Right lobe of liver (tissue), 6 donors: ENCODE measurements at regions not wholly inside any gene's neighbourhood (a gene's known extent, or its start where the extent isn't known, plus 50 kb on each side); places are given as distances from the start of the nearest gene placed in this dataset.

Experiments
- ATAC-seq, 4 donors: fragments of 200-7000 bp; cut with Tn5 transposase; one replicate each; pipeline ENCODE4 v1.9.1; 2020; ENCODE audit warnings: mild to moderate bottlenecking in 4 of 4, moderate library complexity in 4 of 4
- DNase-seq, 3 donors: peaks; one replicate each; pipeline ENCODE4 v3.0.0-alpha.2; 2020
- H3K27ac ChIP-seq, 3 donors: fragments of 200-600 bp; one replicate each; pipeline ENCODE4 v1.8.0; 2022
- H3K27me3 ChIP-seq, 2 donors: fragments of 200-600 bp; one replicate each; pipeline ENCODE4 v1.8.0; 2022
- H3K36me3 ChIP-seq, 4 donors: fragments of 200-600 bp; sonication (generic) in 1 of 4; one replicate each; pipeline versions ENCODE4 v1.5.1 to v1.8.0; 2017 to 2022; ENCODE audit warnings: control low read depth in 1 of 4
- H3K4me1 ChIP-seq, 4 donors: fragments of 200-600 bp; sonication (generic) in 1 of 4; one replicate each; pipeline versions ENCODE4 v1.5.1 to v1.8.0; 2017 to 2022; ENCODE audit warnings: control low read depth in 1 of 4
- H3K4me3 ChIP-seq, 3 donors: fragments of 200-600 bp; one replicate each; pipeline ENCODE4 v1.8.0; 2022
- H3K9me3 ChIP-seq, 4 donors: fragments of 200-600 bp; sonication (generic) in 1 of 4; one replicate each; pipeline versions ENCODE4 v1.5.1 to v1.8.0; 2017 to 2022; ENCODE audit warnings: control low read depth in 1 of 4
- POLR2A ChIP-seq: fragments of 450-650 bp; IDR thresholded peaks from one replicate; pipeline ENCODE4 v1.6.1; 2017; ENCODE audit warnings: antibody characterized with exemption, mild to moderate bottlenecking
- WGBS: methylation state at CpG from one replicate; pipeline ENCODE4 v1.1.6; 2018; ENCODE audit warnings: low coverage, low lambda C conversion rate; ENCODE audit not compliant: insufficient coverage; ENCODE audit errors: missing lambda C conversion rate; 5-methylcytosine and 5-hydroxymethylcytosine counted together
- intact Hi-C, 2 donors: fragments of 100-400 bp; cut with DNase I; formaldehyde crosslinking; loops; one replicate each; pipeline versions ENCODE4 v1.11.2 to v1.14.1; 2022
- TF ChIP-seq, protein P1 (sequence below), 4 donors: fragments of 200-600 bp in 3 of 4; fragments of 450-650 bp in 1 of 4; IDR thresholded peaks; one replicate each; pipeline versions ENCODE4 v1.5.1 to v1.8.0; 2016 to 2022; ENCODE audit warnings: antibody characterized with exemption in 4 of 4, mild to moderate bottlenecking in 2 of 4
- donor health status: DM: no; HTN: yes; CAD: no.
- donor health status: DM: no; HTN: no; CAD: no.
- donor health status: DM: no; HTN: no; CAD: no.
- donor health status: DM: no; HTN: yes; CAD: no.
- donor health status: DM: no; HTN: yes; CAD: no.

DNA sequence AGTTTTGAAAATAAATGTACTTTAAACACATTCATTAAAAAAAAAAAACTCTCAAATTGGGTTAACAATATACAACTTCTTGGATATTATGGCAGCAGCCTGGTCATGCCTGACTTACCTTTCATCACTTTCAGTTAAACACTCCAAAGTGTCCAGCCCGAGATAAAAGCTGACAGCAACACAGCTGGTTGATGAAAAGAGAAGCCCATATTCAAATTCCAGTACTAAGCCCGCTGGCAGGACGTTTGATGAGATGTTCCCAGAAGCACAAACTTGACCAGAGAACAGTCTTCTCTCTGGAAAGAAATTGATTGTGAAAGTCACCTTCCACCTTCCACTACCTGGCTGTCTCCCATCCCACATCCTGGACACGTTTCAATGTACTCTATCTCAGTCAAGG is 586.3 kb downstream of the TDRD15 start:
- no peaks in the 10 kb centered on the region for H3K27me3 ChIP-seq
- intact Hi-C loops: no loop called here
- no peak overlapping the region for H3K4me3 ChIP-seq
- ATAC-seq (no peak), DNase-seq (no peak)
- TF ChIP-seq POLR2A: no peak
- TF ChIP-seq, protein P1, sequence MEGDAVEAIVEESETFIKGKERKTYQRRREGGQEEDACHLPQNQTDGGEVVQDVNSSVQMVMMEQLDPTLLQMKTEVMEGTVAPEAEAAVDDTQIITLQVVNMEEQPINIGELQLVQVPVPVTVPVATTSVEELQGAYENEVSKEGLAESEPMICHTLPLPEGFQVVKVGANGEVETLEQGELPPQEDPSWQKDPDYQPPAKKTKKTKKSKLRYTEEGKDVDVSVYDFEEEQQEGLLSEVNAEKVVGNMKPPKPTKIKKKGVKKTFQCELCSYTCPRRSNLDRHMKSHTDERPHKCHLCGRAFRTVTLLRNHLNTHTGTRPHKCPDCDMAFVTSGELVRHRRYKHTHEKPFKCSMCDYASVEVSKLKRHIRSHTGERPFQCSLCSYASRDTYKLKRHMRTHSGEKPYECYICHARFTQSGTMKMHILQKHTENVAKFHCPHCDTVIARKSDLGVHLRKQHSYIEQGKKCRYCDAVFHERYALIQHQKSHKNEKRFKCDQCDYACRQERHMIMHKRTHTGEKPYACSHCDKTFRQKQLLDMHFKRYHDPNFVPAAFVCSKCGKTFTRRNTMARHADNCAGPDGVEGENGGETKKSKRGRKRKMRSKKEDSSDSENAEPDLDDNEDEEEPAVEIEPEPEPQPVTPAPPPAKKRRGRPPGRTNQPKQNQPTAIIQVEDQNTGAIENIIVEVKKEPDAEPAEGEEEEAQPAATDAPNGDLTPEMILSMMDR (IDR thresholded peaks at IDR 0.05): no peak
- H3K9me3 ChIP-seq: no peaks in the 10 kb centered on the region
- H3K36me3 ChIP-seq: no peaks in the 10 kb centered on the region
- H3K27ac ChIP-seq: no peak overlapping the region
- WGBS: 23% methylated on average over 4 of the region's 4 CpGs
- no peaks in the 10 kb centered on the region for H3K4me1 ChIP-seq

DNA sequence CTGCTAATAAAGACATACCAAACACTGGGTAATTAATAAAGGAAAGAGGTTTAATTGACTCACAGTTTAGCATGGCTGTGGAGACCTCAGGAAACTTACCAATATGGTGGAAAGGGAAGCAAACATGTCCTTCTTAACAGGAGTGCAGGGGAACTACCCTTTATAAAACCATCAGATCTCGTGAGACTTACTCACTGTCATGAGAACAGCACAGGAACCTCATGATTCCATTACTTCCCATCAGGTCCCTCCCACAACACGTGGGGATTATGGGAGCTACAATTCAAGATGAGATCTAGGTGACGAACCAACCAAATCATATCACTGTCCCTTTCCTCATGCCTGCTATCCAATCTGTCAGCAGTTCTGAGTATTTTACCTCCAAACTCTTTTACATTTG is 586.7 kb downstream of the TDRD15 start:
- intact Hi-C loops: no loop called here
- Histone ChIP-seq H3K4me1 (no peaks in the 10 kb centered on the region), H3K9me3 (no peaks in the 10 kb centered on the region), H3K27me3 (no peaks in the 10 kb centered on the region), H3K27ac (no peak overlapping the region), H3K4me3 (no peak overlapping the region), H3K36me3 (no peaks in the 10 kb centered on the region)
- no peak for TF ChIP-seq POLR2A
- TF ChIP-seq, protein P1 (IDR thresholded peaks at IDR 0.05): no peak
- WGBS: 60% methylated on average over 2 of the region's 3 CpGs
- ATAC-seq: no peak
- DNase-seq: no peak

DNA sequence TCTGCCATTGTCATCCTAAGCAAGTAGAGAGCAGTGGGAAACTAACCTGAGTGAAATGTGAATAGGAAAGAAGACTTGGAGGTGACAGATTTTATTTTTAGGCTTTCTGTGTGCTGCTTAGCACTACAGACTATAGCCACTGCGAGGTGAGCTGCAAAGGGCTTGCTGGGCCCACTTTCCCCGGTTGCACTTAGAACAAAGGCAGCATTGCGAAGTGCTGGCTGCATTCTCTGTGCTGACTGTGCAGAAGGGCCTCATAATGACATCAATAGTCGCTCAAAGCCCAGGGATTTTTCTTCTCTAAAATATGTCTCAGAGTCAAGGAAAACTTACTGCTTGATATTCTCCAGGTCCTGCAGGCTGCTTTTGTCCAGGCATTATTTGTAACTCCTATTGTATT is 592.1 kb downstream of the TDRD15 start:
- no peak for ATAC-seq

DNA sequence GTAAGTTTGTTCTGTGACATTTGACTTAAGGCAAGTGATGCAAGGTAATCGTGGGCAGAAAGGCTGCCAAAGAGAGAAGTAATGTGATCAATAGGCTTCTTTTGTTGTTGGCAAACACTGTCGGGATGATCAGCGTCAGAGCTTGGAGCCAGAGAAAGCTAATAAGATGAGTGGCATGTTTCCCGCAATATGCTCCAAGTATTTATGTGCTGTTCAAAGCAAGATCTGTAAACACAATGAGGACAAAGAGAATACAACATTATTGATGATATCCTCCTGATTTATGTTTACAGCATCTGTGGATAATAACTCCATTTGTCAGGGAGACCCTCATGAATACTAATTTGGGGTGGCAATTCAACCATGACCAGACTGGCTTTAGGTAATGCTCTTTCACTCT is 603.3 kb downstream of the TDRD15 start:
- intact Hi-C loops: no loop called here
- ATAC-seq: no peak
- no peak overlapping the region for H3K4me3 ChIP-seq
- no peak overlapping the region for H3K27ac ChIP-seq
- TF ChIP-seq POLR2A: no peak
- TF ChIP-seq, protein P1 (IDR thresholded peaks at IDR 0.05): no peak
- WGBS: 36% methylated on average over 4 of the region's 4 CpGs
- H3K27me3 ChIP-seq: peaks cover 0 to 4% of the 10 kb centered on the region in 2 donors
- H3K9me3 ChIP-seq: no peaks in the 10 kb centered on the region
- no peaks in the 10 kb centered on the region for H3K36me3 ChIP-seq
- no peaks in the 10 kb centered on the region for H3K4me1 ChIP-seq
- DNase-seq: no peak

More for the DNA sequence above, 592.1 kb downstream of the TDRD15 start:
- Histone ChIP-seq H3K4me1 (no peaks in the 10 kb centered on the region), H3K9me3 (no peaks in the 10 kb centered on the region), H3K27ac (no peak overlapping the region), H3K4me3 (no peak overlapping the region), H3K27me3 (no peaks in the 10 kb centered on the region), H3K36me3 (no peaks in the 10 kb centered on the region)
- WGBS: 46% methylated on average over 2 of the region's 4 CpGs
- intact Hi-C loops: no loop called here
- no peak for DNase-seq
- TF ChIP-seq, protein P1 (IDR thresholded peaks at IDR 0.05): no peak

DNA sequence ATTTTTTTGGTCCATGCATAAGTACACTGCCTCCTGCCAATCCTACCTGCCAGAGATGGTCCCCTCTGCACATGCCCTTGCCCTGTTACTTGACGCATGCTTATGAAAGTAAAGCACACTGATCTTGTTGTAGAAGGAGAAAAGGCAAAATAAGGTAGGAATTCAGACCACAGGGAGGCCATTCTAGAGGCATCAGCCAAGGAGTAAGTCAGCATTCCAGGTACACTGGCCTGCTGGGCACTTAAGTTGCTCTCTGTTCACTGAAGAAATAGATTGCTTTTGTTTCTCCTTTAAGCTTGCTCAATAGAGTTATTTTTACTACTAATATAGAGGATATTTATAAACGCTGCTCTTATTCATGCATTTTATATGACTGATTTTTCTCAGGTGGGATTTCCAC is 604.4 kb downstream of the TDRD15 start:
- H3K4me3 ChIP-seq: no peak overlapping the region
- WGBS: 74% methylated on average over 2 of the region's 2 CpGs
- DNase-seq (no peak), ATAC-seq (no peak)
- intact Hi-C loops: no loop called here
- no peaks in the 10 kb centered on the region for H3K9me3 ChIP-seq
- H3K27me3 ChIP-seq: peaks cover 0 to 4% of the 10 kb centered on the region in 2 donors
- no peaks in the 10 kb centered on the region for H3K4me1 ChIP-seq
- TF ChIP-seq, protein P1 (IDR thresholded peaks at IDR 0.05): no peak
- TF ChIP-seq POLR2A: no peak
- no peaks in the 10 kb centered on the region for H3K36me3 ChIP-seq
- no peak overlapping the region for H3K27ac ChIP-seq
